ENCODE measurements at regions not wholly inside any gene's neighbourhood (a gene's known extent, or its start where the extent isn't known, plus 50 kb on each side); places are given as distances from the start of the nearest gene placed in this dataset.

DNA sequence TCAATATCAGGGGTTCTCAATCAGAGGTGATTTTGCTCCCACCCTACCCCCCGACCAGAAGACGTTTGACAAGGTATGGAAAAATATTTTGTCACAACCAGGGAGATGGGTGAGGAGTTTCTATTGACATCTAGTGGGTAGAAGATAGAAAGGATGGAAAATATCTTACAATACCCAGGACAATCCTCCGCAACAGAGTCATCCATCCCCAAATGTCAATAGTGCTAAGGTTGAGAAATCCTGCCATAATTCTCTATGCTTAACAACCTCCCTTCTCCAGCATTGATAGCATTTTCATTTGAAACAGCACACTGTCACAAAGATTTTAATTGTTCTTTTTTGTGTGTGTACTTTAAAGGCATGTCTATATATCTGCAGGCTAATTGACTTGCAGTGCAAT is 890.5 kb downstream of the PDHA2 start:
- TF ChIP-seq, protein P1, sequence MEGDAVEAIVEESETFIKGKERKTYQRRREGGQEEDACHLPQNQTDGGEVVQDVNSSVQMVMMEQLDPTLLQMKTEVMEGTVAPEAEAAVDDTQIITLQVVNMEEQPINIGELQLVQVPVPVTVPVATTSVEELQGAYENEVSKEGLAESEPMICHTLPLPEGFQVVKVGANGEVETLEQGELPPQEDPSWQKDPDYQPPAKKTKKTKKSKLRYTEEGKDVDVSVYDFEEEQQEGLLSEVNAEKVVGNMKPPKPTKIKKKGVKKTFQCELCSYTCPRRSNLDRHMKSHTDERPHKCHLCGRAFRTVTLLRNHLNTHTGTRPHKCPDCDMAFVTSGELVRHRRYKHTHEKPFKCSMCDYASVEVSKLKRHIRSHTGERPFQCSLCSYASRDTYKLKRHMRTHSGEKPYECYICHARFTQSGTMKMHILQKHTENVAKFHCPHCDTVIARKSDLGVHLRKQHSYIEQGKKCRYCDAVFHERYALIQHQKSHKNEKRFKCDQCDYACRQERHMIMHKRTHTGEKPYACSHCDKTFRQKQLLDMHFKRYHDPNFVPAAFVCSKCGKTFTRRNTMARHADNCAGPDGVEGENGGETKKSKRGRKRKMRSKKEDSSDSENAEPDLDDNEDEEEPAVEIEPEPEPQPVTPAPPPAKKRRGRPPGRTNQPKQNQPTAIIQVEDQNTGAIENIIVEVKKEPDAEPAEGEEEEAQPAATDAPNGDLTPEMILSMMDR (IDR thresholded peaks at IDR 0.05; ENCODE audit: low read length), result no peak
- TF ChIP-seq EZH2 (IDR thresholded peaks at IDR 0.05; ENCODE audit: borderline replicate concordance, low read length), result no peak
